OCI-LY3 (cell line): ENCODE measurements at regions not wholly inside any gene's neighbourhood (a gene's known extent, or its start where the extent isn't known, plus 50 kb on each side); places are given as distances from the start of the nearest gene placed in this dataset.

Experiments
- H2AFZ ChIP-seq: fragments of 200-600, 300-600 bp; shearing (Covaris generic); 2 replicates; pipeline ENCODE4 v1.6.0; 2014; ENCODE audit warnings: antibody characterized with exemption, low read depth, low read length
- H3K27ac ChIP-seq: fragments of 200-600, 300-600 bp; sonication (generic); 2 replicates; pipeline ENCODE4 v1.5.1; 2014; ENCODE audit warnings: mild to moderate bottlenecking, low read length, moderate library complexity, mixed read lengths
- H3K27me3 ChIP-seq: fragments of 200-600, 300-600 bp; sonication (generic); 2 replicates; pipeline ENCODE4 v1.6.1; 2014; ENCODE audit warnings: low read depth, low read length, mixed read lengths
- H3K36me3 ChIP-seq: fragments of 200-600, 300-600 bp; sonication (generic); replicated peaks from 2 replicates; pipeline ENCODE3; 2014; ENCODE audit warnings: low read depth, low read length, mixed read lengths
- H3K4me1 ChIP-seq: fragments of 300-600, 200-600 bp; sonication (generic); 2 replicates; pipeline ENCODE4 v1.6.1; 2014; ENCODE audit warnings: low read length, mixed read lengths
- H3K4me2 ChIP-seq: fragments of 200-600, 300-600 bp; sonication (generic); 2 replicates; pipeline ENCODE4 v1.6.1; 2014; ENCODE audit warnings: low read length, mixed read lengths
- H3K4me3 ChIP-seq: fragments of 300-600, 200-600 bp; sonication (generic); 2 replicates; pipeline ENCODE4 v1.5.1; 2014; ENCODE audit warnings: antibody characterized with exemption, mild to moderate bottlenecking, low read length, moderate library complexity
- H3K79me2 ChIP-seq: fragments of 300-600, 200-600 bp; shearing (Covaris generic); 2 replicates; pipeline ENCODE4 v1.6.1; 2014; ENCODE audit warnings: mild to moderate bottlenecking, low read length, mixed read lengths
- H3K9ac ChIP-seq: fragments of 300-600, 200-600 bp; shearing (Covaris generic); 2 replicates; pipeline ENCODE4 v1.6.0; 2014; ENCODE audit warnings: mild to moderate bottlenecking, low read length, moderate library complexity
- H3K9me3 ChIP-seq: fragments of 200-600, 300-600 bp; shearing (Covaris generic); 2 replicates; pipeline ENCODE4 v1.6.1; 2014; ENCODE audit warnings: low read length, mixed read lengths; ENCODE audit not compliant: insufficient read depth
- H4K20me1 ChIP-seq: fragments of 200-600, 300-600 bp; sonication (generic); 2 replicates; pipeline ENCODE4 v1.6.1; 2016; ENCODE audit warnings: low read length, mixed read lengths; ENCODE audit not compliant: insufficient read depth
- CTCF ChIP-seq: fragments of 200-600, 300-600 bp; sonication (generic); IDR thresholded peaks from 2 replicates; pipeline ENCODE4 v1.5.1; 2014; ENCODE audit warnings: antibody characterized with exemption, low read length, low read depth
- EZH2phosphoT487 ChIP-seq: fragments of 200-600 bp; shearing (Covaris generic); IDR thresholded peaks from 2 replicates; pipeline ENCODE4 v1.6.1; 2018; ENCODE audit warnings: antibody characterized with exemption, mixed run types, low read depth

- H3K36me3 ChIP-seq, result no peaks in the 10 kb centered on the region
- no peak overlapping the region for H3K4me3 ChIP-seq
- H2AFZ ChIP-seq, result no peak overlapping the region
- H4K20me1 ChIP-seq, result no peaks in the 10 kb centered on the region
- H3K4me1 ChIP-seq, result peaks cover 6% of the 10 kb centered on the region
- no peaks in the 10 kb centered on the region for H3K27me3 ChIP-seq
- no peaks in the 10 kb centered on the region for H3K9me3 ChIP-seq
- no peak overlapping the region for H3K4me2 ChIP-seq
- TF ChIP-seq EZH2phosphoT487, result no peak
- no peak for TF ChIP-seq CTCF
- no peak overlapping the region for H3K9ac ChIP-seq
- H3K79me2 ChIP-seq, result no peaks in the 10 kb centered on the region
- no peak overlapping the region for H3K27ac ChIP-seq
These were observed 1325.4 kb upstream of the ZEB2 start for GRCh38 chr2:145845207-145845894.

DNA sequence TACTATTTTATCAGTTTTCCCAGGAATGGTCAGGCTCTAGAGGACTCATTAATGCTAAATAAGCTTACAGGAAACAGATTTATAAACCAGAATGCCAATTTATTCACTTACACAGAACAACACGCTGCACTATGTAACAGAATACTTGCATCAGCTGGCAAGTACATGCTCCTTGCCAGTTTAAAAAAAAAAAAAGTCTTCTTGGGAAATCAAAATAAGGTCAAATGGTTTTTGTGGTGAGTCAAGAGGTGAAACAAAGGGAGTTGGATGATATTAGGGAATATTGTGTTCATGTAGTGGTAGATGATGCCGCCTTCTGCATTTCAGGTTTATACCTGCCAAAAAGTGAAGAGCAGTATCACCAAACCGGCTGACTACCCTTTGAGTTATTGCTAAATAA is 1322.1 kb upstream of the ZEB2 start:
- Histone ChIP-seq H3K4me3 (no peak overlapping the region), H3K9ac (no peak overlapping the region), H3K4me1 (peaks cover 6% of the 10 kb centered on the region), H3K36me3 (no peaks in the 10 kb centered on the region), H3K79me2 (no peaks in the 10 kb centered on the region), H3K4me2 (no peak overlapping the region), H3K27ac (no peak overlapping the region), H3K27me3 (no peaks in the 10 kb centered on the region), H4K20me1 (no peaks in the 10 kb centered on the region), H2AFZ (no peak overlapping the region), H3K9me3 (no peaks in the 10 kb centered on the region)
- TF ChIP-seq CTCF, result no peak
- no peak for TF ChIP-seq EZH2phosphoT487

DNA sequence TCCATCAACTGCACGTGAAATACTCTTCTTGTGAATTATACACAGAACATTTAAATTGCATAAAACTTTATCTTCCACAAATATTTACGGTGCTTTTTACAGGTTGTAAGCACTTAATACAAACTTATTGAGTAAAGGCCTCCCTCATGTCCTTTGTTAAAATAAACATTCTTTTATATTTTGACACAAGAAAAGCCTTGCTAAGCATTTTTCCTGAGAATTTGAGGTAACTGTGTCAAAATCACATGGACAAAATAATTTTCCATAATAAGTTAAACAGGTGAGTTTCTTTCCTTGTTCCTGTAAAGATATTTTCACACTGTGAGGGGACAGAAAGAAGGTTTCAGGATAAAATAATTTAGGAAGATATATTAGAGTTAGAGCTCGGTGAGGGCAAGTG is 1317.1 kb upstream of the ZEB2 start:
- no peak for TF ChIP-seq EZH2phosphoT487
- TF ChIP-seq CTCF, result no peak
- H3K36me3 ChIP-seq, result no peaks in the 10 kb centered on the region
- no peaks in the 10 kb centered on the region for H3K27me3 ChIP-seq
- H3K4me1 ChIP-seq, result no peaks in the 10 kb centered on the region
- H3K4me3 ChIP-seq, result no peak overlapping the region
- H3K9ac ChIP-seq, result no peak overlapping the region
- no peak overlapping the region for H3K27ac ChIP-seq
- H3K79me2 ChIP-seq, result no peaks in the 10 kb centered on the region
- H3K4me2 ChIP-seq, result no peak overlapping the region
- H2AFZ ChIP-seq, result no peak overlapping the region
- H4K20me1 ChIP-seq, result no peaks in the 10 kb centered on the region
- H3K9me3 ChIP-seq, result no peaks in the 10 kb centered on the region

DNA sequence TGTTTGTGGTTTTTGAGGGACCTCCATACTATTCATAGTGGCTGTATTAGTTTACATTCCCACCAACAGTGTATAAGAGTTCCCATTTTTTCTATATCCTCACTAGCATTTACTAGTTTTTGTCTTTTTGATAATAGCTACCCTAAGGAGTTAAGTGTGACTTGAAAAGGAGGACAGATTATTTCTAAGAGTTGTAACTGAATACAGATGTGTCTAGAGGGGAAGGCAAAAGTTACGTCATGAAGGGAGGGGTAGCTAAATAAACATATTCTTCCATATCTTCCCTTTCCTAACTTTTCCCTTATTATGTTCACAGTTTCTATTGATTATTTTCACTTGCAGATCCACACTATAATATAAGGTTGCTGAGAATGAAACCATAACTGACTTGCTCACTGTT is 1315.7 kb upstream of the ZEB2 start:
- H3K9me3 ChIP-seq, result no peaks in the 10 kb centered on the region
- H3K4me1 ChIP-seq, result no peaks in the 10 kb centered on the region
- H3K36me3 ChIP-seq, result no peaks in the 10 kb centered on the region
- no peaks in the 10 kb centered on the region for H4K20me1 ChIP-seq
- no peak overlapping the region for H2AFZ ChIP-seq
- H3K9ac ChIP-seq, result no peak overlapping the region
- no peak overlapping the region for H3K4me2 ChIP-seq
- no peak for TF ChIP-seq EZH2phosphoT487
- TF ChIP-seq CTCF, result no peak
- H3K4me3 ChIP-seq, result no peak overlapping the region
- H3K27ac ChIP-seq, result no peak overlapping the region
- H3K79me2 ChIP-seq, result no peaks in the 10 kb centered on the region
- H3K27me3 ChIP-seq, result no peaks in the 10 kb centered on the region
